GM18505 (cell line): ENCODE measurements at regions not wholly inside any gene's neighbourhood (a gene's known extent, or its start where the extent isn't known, plus 50 kb on each side); places are given as distances from the start of the nearest gene placed in this dataset.

ENCODE experiments used
- ATAC-seq: cut with Tn5 transposase; IDR thresholded peaks from one replicate; pipeline ENCODE4 v1.9.1; 2021; ENCODE audit not compliant: unreplicated experiment
- POLR2A ChIP-seq: IDR thresholded peaks from 4 replicates; pipeline ENCODE4 v1.6.1; 2011; ENCODE audit warnings: borderline replicate concordance; ENCODE audit not compliant: insufficient read depth, insufficient read length; ENCODE audit errors: extremely low read depth

GRCh38 chr6:134691180-134691579 lies 258.7 kb downstream of the ALDH8A1 start:
- no peak for TF ChIP-seq POLR2A
- no peak for ATAC-seq

- no peak for TF ChIP-seq POLR2A
These were observed 259.9 kb downstream of the ALDH8A1 start for GRCh38 chr6:134690048-134690447.

GRCh38 chr6:134689641-134690040 lies 260.3 kb downstream of the ALDH8A1 start:
- no peak for TF ChIP-seq POLR2A
- ATAC-seq, result no peak

More at GRCh38 chr6:134690048-134690447, 259.9 kb downstream of the ALDH8A1 start:
- ATAC-seq, result no peak

- no peak for ATAC-seq
- no peak for TF ChIP-seq POLR2A
These were observed 260.7 kb downstream of the ALDH8A1 start for GRCh38 chr6:134689177-134689576.

- no peak for TF ChIP-seq POLR2A
- ATAC-seq, result no peak
These were observed 263.8 kb downstream of the ALDH8A1 start for GRCh38 chr6:134686071-134686470.

- ATAC-seq, result no peak
- TF ChIP-seq POLR2A, result no peak
These were observed 265.5 kb downstream of the ALDH8A1 start for GRCh38 chr6:134684423-134684795.

- no peak for TF ChIP-seq POLR2A
- no peak for ATAC-seq
These were observed 266.0 kb downstream of the ALDH8A1 start for GRCh38 chr6:134683783-134684422.

- no peak for ATAC-seq
These were observed 269.5 kb downstream of the ALDH8A1 start for GRCh38 chr6:134680433-134680832.

GRCh38 chr6:134680021-134680420 lies 269.9 kb downstream of the ALDH8A1 start:
- no peak for ATAC-seq

More at GRCh38 chr6:134680433-134680832, 269.5 kb downstream of the ALDH8A1 start:
- TF ChIP-seq POLR2A, result no peak

GRCh38 chr6:134678436-134678889 lies 271.4 kb downstream of the ALDH8A1 start:
- ATAC-seq, result no peak
- no peak for TF ChIP-seq POLR2A

More at GRCh38 chr6:134680021-134680420, 269.9 kb downstream of the ALDH8A1 start:
- TF ChIP-seq POLR2A, result no peak

GRCh38 chr6:134676307-134677281 lies 273.3 kb downstream of the ALDH8A1 start:
- no peak for TF ChIP-seq POLR2A
- ATAC-seq, result no peak

- TF ChIP-seq POLR2A, result no peak
These were observed 274.5 kb downstream of the ALDH8A1 start for GRCh38 chr6:134675110-134676054.

GRCh38 chr6:134674562-134674961 lies 275.3 kb downstream of the ALDH8A1 start:
- TF ChIP-seq POLR2A, result no peak
- ATAC-seq, result no peak

More at GRCh38 chr6:134675110-134676054, 274.5 kb downstream of the ALDH8A1 start:
- no peak for ATAC-seq
